ENCODE measurements at regions not wholly inside any gene's neighbourhood (a gene's known extent, or its start where the extent isn't known, plus 50 kb on each side); places are given as distances from the start of the nearest gene placed in this dataset.
A peak's percentile ranks its signal among the peaks of the same experiment; 100 is the strongest.

GRCh38 chr17:412211-413015 is 59.8 kb upstream of the RPH3AL start:
- Histone ChIP-seq H3K9me3 (no peaks in the 10 kb centered on the region), H3K4me1 (peaks cover 4 to 38% (median 23%) of the 10 kb centered on the region in 9 donors), H3K4me3 (peak overlapping the region in 1 of 10 donors; percentile 35), H3K27me3 (no peaks in the 10 kb centered on the region), H3K27ac (peak overlapping the region in 3 of 10 donors; percentile 26 to 61 (median 52)), H3K36me3 (peaks cover 0 to 8% (median 0%) of the 10 kb centered on the region in 9 donors)
- intact Hi-C loops (cut with DNase I): loop anchor here in 9 of 10 donors (1.0 to 5.0 kb wide), 7 partner anchors 285 to 585 kb away; partner anchors contain the start of gene TIMM22 (in 1 of the 9)
- DNase-seq: peak in 1 of 2 donors; percentile 62
- TF ChIP-seq CTCF (IDR thresholded peaks at IDR 0.05): peak; percentile 68 to 90 (median 84)
- ATAC-seq: no peak
- WGBS, 2 donors: 57 to 69% methylated on average over 15 of the region's 15 CpGs

- Histone ChIP-seq H3K36me3 (peaks cover 0 to 8% (median 0%) of the 10 kb centered on the region in 9 donors), H3K9me3 (no peaks in the 10 kb centered on the region), H3K27me3 (no peaks in the 10 kb centered on the region), H3K27ac (peak overlapping the region in 3 of 10 donors; percentile 16 to 52 (median 26)), H3K4me3 (peak overlapping the region in 2 of 10 donors; percentile 83 to 85), H3K4me1 (peaks cover 4 to 38% (median 23%) of the 10 kb centered on the region in 9 donors)
- TF ChIP-seq CTCF (IDR thresholded peaks at IDR 0.05): no peak
- intact Hi-C loops (cut with DNase I): loop anchor here (1.0 to 5.0 kb wide), 7 partner anchors 286 to 586 kb away; partner anchors contain the start of gene TIMM22 (in 1 of the 10)
- ATAC-seq: no peak
- 81 to 82% methylated on average over 12 of the region's 12 CpGs for WGBS, 2 donors
- no peak for DNase-seq
Measured at GRCh38 chr17:411421-412120, 59.0 kb upstream of the RPH3AL start.

- Histone ChIP-seq H3K4me1 (peaks cover 4 to 34% (median 23%) of the 10 kb centered on the region in 9 donors), H3K9me3 (no peaks in the 10 kb centered on the region), H3K27me3 (no peaks in the 10 kb centered on the region), H3K4me3 (peak overlapping the region; percentile 61 to 92 (median 83)), H3K36me3 (peaks cover 0 to 8% (median 0%) of the 10 kb centered on the region in 9 donors), H3K27ac (peak overlapping the region; percentile 34 to 94 (median 68))
- intact Hi-C loops (cut with DNase I): loop anchor here in 8 of 10 donors (2.0 to 5.0 kb wide), 5 partner anchors 287 to 587 kb away; partner anchors contain the start of gene TIMM22 (in 1 of the 8)
- ATAC-seq: peak in 6 of 8 donors; percentile 1 to 38 (median 3)
- peak in 1 of 9 donors; percentile 12 for TF ChIP-seq CTCF (IDR thresholded peaks at IDR 0.05)
- 14 to 17% methylated on average over 27 of the region's 27 CpGs for WGBS, 2 donors
- no peak for DNase-seq
Measured at GRCh38 chr17:410543-411401, 58.2 kb upstream of the RPH3AL start.
